ENCODE measurements at regions not wholly inside any gene's neighbourhood (a gene's known extent, or its start where the extent isn't known, plus 50 kb on each side); places are given as distances from the start of the nearest gene placed in this dataset.

- no peaks in the 10 kb centered on the region for H3K79me2 ChIP-seq (ENCODE audit: control insufficient read depth in 1 of 2, insufficient read depth in 2 of 2, low read length in 2 of 2)
- no peak overlapping the region for H2BK15ac ChIP-seq (ENCODE audit: low read length)
- H3K9me3 ChIP-seq (ENCODE audit: insufficient read depth in 2 of 2, low read depth in 1 of 2, low read length in 1 of 2), result no peaks in the 10 kb centered on the region
- H3K27me3 ChIP-seq (replicated peaks in 1 of 4; ENCODE audit: control insufficient read depth in 3 of 4, extremely low read depth in 1 of 4, insufficient read depth in 3 of 4, low read length in 3 of 4), result no peaks in the 10 kb centered on the region; a peak in 1 of 7 replicates
- H3K23ac ChIP-seq (ENCODE audit: insufficient read length), result no peak overlapping the region
- DNase-seq (ENCODE audit: low read depth in 1 of 2, low spot score in 2 of 2) (no peak), FAIRE-seq (no peak)
- H3K4me2 ChIP-seq (ENCODE audit: insufficient read depth in 1 of 2, low read depth in 2 of 2, low read length in 2 of 2), result no peak overlapping the region
- no peaks in the 10 kb centered on the region for H3K79me1 ChIP-seq (ENCODE audit: low read depth, low read length)
- no peak overlapping the region for H2AK5ac ChIP-seq (ENCODE audit: low read depth, low read length)
- ChIA-PET CTCF (ENCODE audit: partially characterized antibody) (interaction anchor here (0.9 to 4.4 kb wide), 3 partner anchors 50 to 96 kb away, joined by 3 to 43 read pairs (median 5); no protein-coding TSS in a partner anchor), POLR2A (ENCODE audit: partially characterized antibody) (no interaction called here)
- 87% methylated on average over 3 of the region's 3 CpGs; no CpG with 5 or more reads in 1 of the 2 experiments for WGBS, 2 experiments (ENCODE audit: extremely low coverage in 1 of 2, insufficient coverage in 1 of 2, insufficient read length in 1 of 2, insufficient replicate concordance in 2 of 2, low coverage in 1 of 2, low lambda C conversion rate in 2 of 2, missing lambda C conversion rate in 1 of 2)
- H3K23me2 ChIP-seq (ENCODE audit: low read depth, low read length), result no peaks in the 10 kb centered on the region
- H4K8ac ChIP-seq (ENCODE audit: extremely low read depth, insufficient read depth, low read length), result no peak overlapping the region
- no peaks in the 10 kb centered on the region for H4K20me1 ChIP-seq (replicated peaks in 1 of 2; ENCODE audit: control insufficient read depth in 1 of 2, insufficient read depth in 2 of 2, low read length in 2 of 2)
- H2AFZ ChIP-seq (ENCODE audit: low read length), result no peak overlapping the region
- H4K91ac ChIP-seq (replicated peaks; ENCODE audit: insufficient read length, low read length), result no peak overlapping the region
- H3K36me3 ChIP-seq (ENCODE audit: control insufficient read depth in 2 of 4, insufficient read depth in 4 of 4, low read length in 3 of 4), result no peaks in the 10 kb centered on the region
- H3K14ac ChIP-seq (ENCODE audit: insufficient read length), result no peak overlapping the region
- no peak overlapping the region for H3K4me3 ChIP-seq (ENCODE audit: extremely low read depth in 1 of 4, insufficient read depth in 2 of 4, low read depth in 3 of 4, low read length in 4 of 4)
- H3K9ac ChIP-seq (replicated peaks in 1 of 4; ENCODE audit: extremely low read depth in 1 of 4, low read depth in 3 of 4, low read length in 3 of 4), result no peak overlapping the region
- TF ChIP-seq BCL11A (IDR thresholded peaks at IDR 0.05; ENCODE audit: low read depth in 2 of 2, low read length in 2 of 2) (no peak), EGR1 (IDR thresholded peaks at IDR 0.05; ENCODE audit: borderline replicate concordance, low read depth, low read length) (no peak), JUND (IDR thresholded peaks at IDR 0.05; ENCODE audit: low read length) (no peak), FOSL1 (IDR thresholded peaks at IDR 0.05; ENCODE audit: insufficient read depth, low read depth, low read length) (no peak), EZH2 (IDR thresholded peaks at IDR 0.05; ENCODE audit: low read depth, low read length, severe bottlenecking) (no peak), CREB1 (IDR thresholded peaks at IDR 0.05) (no peak), NRF1 (IDR thresholded peaks at IDR 0.05; ENCODE audit: low read depth, low read length) (no peak), SP1 (IDR thresholded peaks at IDR 0.05; ENCODE audit: low read depth, low read length) (no peak), TCF12 (IDR thresholded peaks at IDR 0.05; ENCODE audit: low read depth, low read length) (no peak), GABPA (IDR thresholded peaks at IDR 0.05; ENCODE audit: borderline replicate concordance, insufficient read depth, low read length) (no peak), RXRA (IDR thresholded peaks at IDR 0.05; ENCODE audit: insufficient read depth, low read depth, low read length) (no peak), CHD2 (IDR thresholded peaks at IDR 0.05; ENCODE audit: low read length) (no peak), BRCA1 (IDR thresholded peaks at IDR 0.05; ENCODE audit: low read depth, low read length) (no peak), RNF2 (IDR thresholded peaks at IDR 0.05; ENCODE audit: borderline replicate concordance, low read depth, low read length, missing control alignments, poor library complexity, severe bottlenecking) (no peak), POLR2A (IDR thresholded peaks at IDR 0.05; ENCODE audit: control extremely low read depth in 1 of 2, low read depth in 2 of 2, low read length in 2 of 2) (no peak)
- H3K4ac ChIP-seq (replicated peaks; ENCODE audit: insufficient read length, low read depth, low read length), result no peak overlapping the region
- no peak overlapping the region for H2BK20ac ChIP-seq (ENCODE audit: low read length)
- H3K4me1 ChIP-seq (replicated peaks in 1 of 4; ENCODE audit: control insufficient read depth in 3 of 4, insufficient read depth in 4 of 4, low read length in 3 of 4), result peaks cover 0 to 4% (median under 1%) of the 10 kb centered on the region in 4 experiments; a peak in 4 of 7 replicates
- no peak overlapping the region for H3K27ac ChIP-seq (ENCODE audit: low read depth, low read length)
- no peak overlapping the region for H3K18ac ChIP-seq (ENCODE audit: extremely low read depth, low read length)
- H2BK12ac ChIP-seq (ENCODE audit: low read depth, low read length), result no peak overlapping the region
- H2BK5ac ChIP-seq (ENCODE audit: low read depth, low read length), result no peak overlapping the region
- H3K56ac ChIP-seq (replicated peaks; ENCODE audit: insufficient read length, low read depth, low read length), result no peak overlapping the region
- no peak overlapping the region for H2BK120ac ChIP-seq (replicated peaks; ENCODE audit: low read depth, low read length)
- no peak overlapping the region for H4K5ac ChIP-seq (ENCODE audit: insufficient read length, low read depth, low read length)
Measured at GRCh38 chr4:166498546-166498945, 625.5 kb downstream of the TLL1 start.
